ENCODE measurements at regions not wholly inside any gene's neighbourhood (a gene's known extent, or its start where the extent isn't known, plus 50 kb on each side); places are given as distances from the start of the nearest gene placed in this dataset.

GRCh38 chr2:144310484-144310883 is 209.4 kb downstream of the ZEB2 start:
- TF ChIP-seq CTCF (IDR thresholded peaks at IDR 0.05; ENCODE audit: low read depth, low read length, missing input control) (no peak), SP1 (IDR thresholded peaks at IDR 0.05) (no peak), REST (IDR thresholded peaks at IDR 0.05) (no peak), YY1 (IDR thresholded peaks at IDR 0.05) (no peak), TAF1 (conservative IDR thresholded peaks at IDR 0.05) (no peak), MAX (IDR thresholded peaks at IDR 0.05) (no peak)
